SK-N-SH treated with all-trans-retinoic acid at 6 μM for 48 hours (cell line): ENCODE measurements at regions not wholly inside any gene's neighbourhood (a gene's known extent, or its start where the extent isn't known, plus 50 kb on each side); places are given as distances from the start of the nearest gene placed in this dataset.

ENCODE experiments used
- ATAC-seq: fragments of 200-7000 bp; cut with Tn5 transposase; 3 replicates; pipeline ENCODE4 v1.9.1; 2020; ENCODE audit warnings: mild to moderate bottlenecking, moderate library complexity
- ARNTL ChIP-seq: fragments of 450-650 bp; formaldehyde crosslinking; IDR thresholded peaks from 2 replicates; pipeline ENCODE4 v1.5.0; 2020; ENCODE audit warnings: low read depth, mild to moderate bottlenecking, moderate library complexity, borderline replicate concordance
- BACH2 ChIP-seq: fragments of 250-450 bp; sonication (Bioruptor Pico); IDR thresholded peaks from 2 replicates; pipeline ENCODE4 v1.9.0; 2021; ENCODE audit warnings: mild to moderate bottlenecking, borderline replicate concordance
- CSDC2 ChIP-seq: fragments of 250-450 bp; sonication (Bioruptor Pico); IDR thresholded peaks from 2 replicates; pipeline ENCODE4 v1.5.0; 2020; ENCODE audit warnings: mild to moderate bottlenecking, moderate library complexity
- CSRNP3 ChIP-seq: fragments of 250-450 bp; sonication (Bioruptor Pico); IDR thresholded peaks from 2 replicates; pipeline ENCODE4 v1.5.1; 2021; ENCODE audit warnings: mild to moderate bottlenecking, moderate library complexity
- ESRRG ChIP-seq: fragments of 250-450 bp; sonication (Bioruptor Pico); IDR thresholded peaks from 2 replicates; pipeline ENCODE4 v1.6.1; 2021; ENCODE audit warnings: mild to moderate bottlenecking
- GLIS3 ChIP-seq: fragments of 250-450 bp; sonication (Bioruptor Pico); IDR thresholded peaks from 2 replicates; pipeline ENCODE4 v1.5.0; 2020; ENCODE audit warnings: mild to moderate bottlenecking, moderate library complexity
- OSR1 ChIP-seq: fragments of 250-450 bp; sonication (Bioruptor Pico); IDR thresholded peaks from 2 replicates; pipeline ENCODE4 v1.8.0; 2022; ENCODE audit warnings: moderate library complexity, mild to moderate bottlenecking, inconsistent platforms
- PATZ1 ChIP-seq: fragments of 250-450 bp; sonication (Bioruptor Pico); IDR thresholded peaks from 2 replicates; pipeline ENCODE4 v1.8.0; 2020; ENCODE audit warnings: mild to moderate bottlenecking, moderate library complexity, borderline replicate concordance
- PPARA ChIP-seq: fragments of 250-450 bp; sonication (Bioruptor Pico); IDR thresholded peaks from 2 replicates; pipeline ENCODE4 v1.5.0; 2020; ENCODE audit warnings: mild to moderate bottlenecking, borderline replicate concordance
- SNAI2 ChIP-seq: fragments of 250-450 bp; sonication (Bioruptor Pico); IDR thresholded peaks from 2 replicates; pipeline ENCODE4 v1.5.0; 2020; ENCODE audit warnings: mild to moderate bottlenecking, moderate library complexity
- TOX ChIP-seq: fragments of 250-450 bp; sonication (Bioruptor Pico); IDR thresholded peaks from 2 replicates; pipeline ENCODE4 v1.8.0; 2021; ENCODE audit warnings: mild to moderate bottlenecking, moderate library complexity, borderline replicate concordance
- ZC3H10 ChIP-seq: fragments of 250-450 bp; sonication (Bioruptor Pico); IDR thresholded peaks from 2 replicates; pipeline ENCODE4 v1.5.1; 2021; ENCODE audit warnings: mild to moderate bottlenecking, moderate library complexity
- ZFP3 ChIP-seq: fragments of 250-450 bp; sonication (Bioruptor Pico); IDR thresholded peaks from 2 replicates; pipeline ENCODE4 v1.5.0; 2020; ENCODE audit warnings: mild to moderate bottlenecking, moderate library complexity
- ZFP30 ChIP-seq: fragments of 450-650 bp; formaldehyde crosslinking; IDR thresholded peaks from 2 replicates; pipeline ENCODE4 v1.5.0; 2022; ENCODE audit warnings: mild to moderate bottlenecking, moderate library complexity
- ZNF565 ChIP-seq: fragments of 450-650 bp; formaldehyde crosslinking; conservative IDR thresholded peaks from 2 replicates; pipeline ENCODE4 v1.5.0; 2020; ENCODE audit warnings: low read depth, mild to moderate bottlenecking, moderate library complexity
- ZNF8 ChIP-seq: fragments of 450-650 bp; formaldehyde crosslinking; IDR thresholded peaks from 2 replicates; pipeline ENCODE4 v1.5.0; 2020; ENCODE audit warnings: mild to moderate bottlenecking, moderate library complexity
- TF ChIP-seq, protein P1 (sequence below): fragments of 250-450 bp; sonication (Bioruptor Pico); IDR thresholded peaks from 2 replicates; pipeline ENCODE4 v1.5.0; 2020; ENCODE audit warnings: mild to moderate bottlenecking, moderate library complexity
- TF ChIP-seq, protein P2 (sequence below): fragments of 250-450 bp; sonication (Bioruptor Pico); IDR thresholded peaks from 2 replicates; pipeline ENCODE4 v1.8.0; 2021; ENCODE audit warnings: low read depth, mild to moderate bottlenecking, moderate library complexity, borderline replicate concordance
- TF ChIP-seq, protein P3 (sequence below): fragments of 250-450 bp; sonication (Bioruptor Pico); IDR thresholded peaks from 2 replicates; pipeline ENCODE4 v1.5.1; 2020; ENCODE audit warnings: low read depth, mild to moderate bottlenecking, moderate library complexity

DNA sequence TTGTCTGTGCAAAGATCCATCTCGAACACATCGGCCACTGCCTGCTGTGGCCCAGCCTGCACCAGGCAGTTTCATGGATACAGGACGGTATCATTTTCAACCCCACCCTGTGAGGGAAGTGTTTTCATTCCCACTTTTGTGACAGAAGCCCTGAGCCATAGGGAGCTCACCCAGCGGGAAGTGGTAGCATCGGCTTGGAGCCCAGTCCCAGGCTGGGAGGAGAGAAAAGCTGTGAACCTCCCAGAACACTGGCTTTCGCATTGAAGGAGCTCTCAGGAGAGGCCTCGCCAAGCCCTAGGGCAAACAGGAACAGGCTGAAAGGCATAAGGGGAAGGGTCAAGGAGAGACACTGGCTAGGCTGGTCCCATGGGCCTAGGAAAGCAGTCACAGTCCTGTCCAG, 166.1 kb downstream of the TFCP2L1 start:
- ATAC-seq = no peak
- TF ChIP-seq ARNTL (CRISPR knock-in tag) (no peak), ESRRG (no peak)

DNA sequence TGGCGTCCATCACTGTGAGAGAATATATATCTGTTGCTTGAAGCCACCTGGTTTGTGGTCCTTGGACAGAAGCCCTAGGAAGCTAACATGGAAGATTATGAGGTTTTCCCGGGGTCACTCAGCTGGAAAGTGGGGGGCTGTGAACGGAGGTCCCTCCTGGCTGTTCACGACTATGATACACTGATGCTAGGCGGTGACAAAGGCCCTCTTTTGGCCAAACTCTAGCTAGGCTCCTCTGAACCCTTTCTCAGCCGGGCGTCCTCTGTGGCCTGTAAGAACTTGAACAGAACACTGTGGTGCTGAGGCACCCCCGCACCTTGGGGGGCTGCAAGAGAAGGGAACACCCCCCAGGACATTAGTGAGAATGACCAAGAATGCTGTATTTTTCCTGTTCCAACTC, 164.6 kb downstream of the TFCP2L1 start:
- TF ChIP-seq ESRRG (no peak), TOX (CRISPR knock-in tag) (no peak), ZFP3 (CRISPR knock-in tag) (no peak), GLIS3 (CRISPR knock-in tag) (no peak), PATZ1 (no peak), CSDC2 (CRISPR knock-in tag) (no peak), CSRNP3 (CRISPR knock-in tag) (no peak)
- TF ChIP-seq, protein P1, sequence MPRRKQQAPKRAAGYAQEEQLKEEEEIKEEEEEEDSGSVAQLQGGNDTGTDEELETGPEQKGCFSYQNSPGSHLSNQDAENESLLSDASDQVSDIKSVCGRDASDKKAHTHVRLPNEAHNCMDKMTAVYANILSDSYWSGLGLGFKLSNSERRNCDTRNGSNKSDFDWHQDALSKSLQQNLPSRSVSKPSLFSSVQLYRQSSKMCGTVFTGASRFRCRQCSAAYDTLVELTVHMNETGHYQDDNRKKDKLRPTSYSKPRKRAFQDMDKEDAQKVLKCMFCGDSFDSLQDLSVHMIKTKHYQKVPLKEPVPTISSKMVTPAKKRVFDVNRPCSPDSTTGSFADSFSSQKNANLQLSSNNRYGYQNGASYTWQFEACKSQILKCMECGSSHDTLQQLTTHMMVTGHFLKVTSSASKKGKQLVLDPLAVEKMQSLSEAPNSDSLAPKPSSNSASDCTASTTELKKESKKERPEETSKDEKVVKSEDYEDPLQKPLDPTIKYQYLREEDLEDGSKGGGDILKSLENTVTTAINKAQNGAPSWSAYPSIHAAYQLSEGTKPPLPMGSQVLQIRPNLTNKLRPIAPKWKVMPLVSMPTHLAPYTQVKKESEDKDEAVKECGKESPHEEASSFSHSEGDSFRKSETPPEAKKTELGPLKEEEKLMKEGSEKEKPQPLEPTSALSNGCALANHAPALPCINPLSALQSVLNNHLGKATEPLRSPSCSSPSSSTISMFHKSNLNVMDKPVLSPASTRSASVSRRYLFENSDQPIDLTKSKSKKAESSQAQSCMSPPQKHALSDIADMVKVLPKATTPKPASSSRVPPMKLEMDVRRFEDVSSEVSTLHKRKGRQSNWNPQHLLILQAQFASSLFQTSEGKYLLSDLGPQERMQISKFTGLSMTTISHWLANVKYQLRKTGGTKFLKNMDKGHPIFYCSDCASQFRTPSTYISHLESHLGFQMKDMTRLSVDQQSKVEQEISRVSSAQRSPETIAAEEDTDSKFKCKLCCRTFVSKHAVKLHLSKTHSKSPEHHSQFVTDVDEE = no peak
- TF ChIP-seq, protein P2, sequence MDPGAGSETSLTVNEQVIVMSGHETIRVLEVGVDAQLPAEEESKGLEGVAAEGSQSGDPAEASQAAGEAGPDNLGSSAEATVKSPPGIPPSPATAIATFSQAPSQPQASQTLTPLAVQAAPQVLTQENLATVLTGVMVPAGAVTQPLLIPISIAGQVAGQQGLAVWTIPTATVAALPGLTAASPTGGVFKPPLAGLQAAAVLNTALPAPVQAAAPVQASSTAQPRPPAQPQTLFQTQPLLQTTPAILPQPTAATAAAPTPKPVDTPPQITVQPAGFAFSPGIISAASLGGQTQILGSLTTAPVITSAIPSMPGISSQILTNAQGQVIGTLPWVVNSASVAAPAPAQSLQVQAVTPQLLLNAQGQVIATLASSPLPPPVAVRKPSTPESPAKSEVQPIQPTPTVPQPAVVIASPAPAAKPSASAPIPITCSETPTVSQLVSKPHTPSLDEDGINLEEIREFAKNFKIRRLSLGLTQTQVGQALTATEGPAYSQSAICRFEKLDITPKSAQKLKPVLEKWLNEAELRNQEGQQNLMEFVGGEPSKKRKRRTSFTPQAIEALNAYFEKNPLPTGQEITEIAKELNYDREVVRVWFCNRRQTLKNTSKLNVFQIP (CRISPR knock-in tag) = no peak
- TF ChIP-seq, protein P3, sequence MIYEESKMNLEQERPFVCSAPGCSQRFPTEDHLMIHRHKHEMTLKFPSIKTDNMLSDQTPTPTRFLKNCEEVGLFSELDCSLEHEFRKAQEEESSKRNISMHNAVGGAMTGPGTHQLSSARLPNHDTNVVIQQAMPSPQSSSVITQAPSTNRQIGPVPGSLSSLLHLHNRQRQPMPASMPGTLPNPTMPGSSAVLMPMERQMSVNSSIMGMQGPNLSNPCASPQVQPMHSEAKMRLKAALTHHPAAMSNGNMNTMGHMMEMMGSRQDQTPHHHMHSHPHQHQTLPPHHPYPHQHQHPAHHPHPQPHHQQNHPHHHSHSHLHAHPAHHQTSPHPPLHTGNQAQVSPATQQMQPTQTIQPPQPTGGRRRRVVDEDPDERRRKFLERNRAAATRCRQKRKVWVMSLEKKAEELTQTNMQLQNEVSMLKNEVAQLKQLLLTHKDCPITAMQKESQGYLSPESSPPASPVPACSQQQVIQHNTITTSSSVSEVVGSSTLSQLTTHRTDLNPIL (CRISPR knock-in tag) = no peak
- no peak for ATAC-seq

DNA sequence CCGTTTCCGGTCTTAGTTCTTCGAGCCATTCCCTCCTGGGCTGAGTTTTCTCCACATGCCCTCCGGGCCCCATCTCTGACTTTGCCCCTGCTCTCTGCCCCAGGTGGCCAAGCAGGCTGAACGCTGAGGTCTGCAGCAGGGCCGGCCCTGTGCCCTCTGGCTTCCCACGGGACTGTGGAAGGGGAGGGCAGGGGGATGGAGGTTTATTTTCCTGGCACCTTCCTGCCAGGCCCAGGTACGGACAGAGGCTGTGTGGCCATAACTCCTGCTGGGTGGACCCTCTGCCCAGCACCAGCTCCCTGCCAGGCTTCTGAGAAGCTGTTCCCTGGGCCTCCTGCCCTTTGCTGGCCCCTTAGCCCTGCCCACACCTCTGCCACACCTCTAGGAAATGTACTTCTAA, 164.0 kb downstream of the TFCP2L1 start:
- TF ChIP-seq CSRNP3 (CRISPR knock-in tag) (no peak), ZC3H10 (CRISPR knock-in tag) (no peak), PATZ1 (no peak), ZFP30 (CRISPR knock-in tag) (no peak), PPARA (CRISPR knock-in tag) (no peak), OSR1 (CRISPR knock-in tag) (no peak), ZFP3 (CRISPR knock-in tag) (no peak), ESRRG (no peak), GLIS3 (CRISPR knock-in tag) (no peak), BACH2 (CRISPR knock-in tag) (no peak), ARNTL (CRISPR knock-in tag) (no peak), ZNF565 (CRISPR knock-in tag) (no peak), ZNF8 (CRISPR knock-in tag) (no peak), SNAI2 (CRISPR knock-in tag) (no peak), TOX (CRISPR knock-in tag) (no peak)
- TF ChIP-seq, all 23 proteins: peak for 0
- no peak for ATAC-seq
